ENCODE measurements at regions not wholly inside any gene's neighbourhood (a gene's known extent, or its start where the extent isn't known, plus 50 kb on each side); places are given as distances from the start of the nearest gene placed in this dataset.
A peak's percentile ranks its signal among the peaks of the same experiment; 100 is the strongest.

DNA sequence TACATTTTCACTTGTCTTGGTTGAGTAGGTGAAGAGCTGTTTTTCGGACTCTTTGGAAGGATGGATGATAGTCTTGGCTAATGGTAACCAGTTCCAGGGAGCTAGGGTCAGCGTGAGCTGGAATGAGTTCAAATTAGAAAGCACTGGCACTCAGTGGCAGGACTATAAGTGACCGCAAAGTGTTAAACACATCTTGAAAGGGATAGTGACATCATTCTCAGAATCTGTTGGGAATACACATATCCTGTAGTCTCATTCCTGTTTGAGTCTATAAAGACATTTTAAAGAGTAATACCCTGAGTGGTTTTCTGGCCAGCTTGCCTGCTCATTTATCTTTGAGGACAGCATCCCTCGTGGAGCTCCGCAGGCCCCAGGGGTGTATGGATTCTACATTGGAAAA, 56.7 kb upstream of the TMEM248 start:
- DNase-seq, result no peak

DNA sequence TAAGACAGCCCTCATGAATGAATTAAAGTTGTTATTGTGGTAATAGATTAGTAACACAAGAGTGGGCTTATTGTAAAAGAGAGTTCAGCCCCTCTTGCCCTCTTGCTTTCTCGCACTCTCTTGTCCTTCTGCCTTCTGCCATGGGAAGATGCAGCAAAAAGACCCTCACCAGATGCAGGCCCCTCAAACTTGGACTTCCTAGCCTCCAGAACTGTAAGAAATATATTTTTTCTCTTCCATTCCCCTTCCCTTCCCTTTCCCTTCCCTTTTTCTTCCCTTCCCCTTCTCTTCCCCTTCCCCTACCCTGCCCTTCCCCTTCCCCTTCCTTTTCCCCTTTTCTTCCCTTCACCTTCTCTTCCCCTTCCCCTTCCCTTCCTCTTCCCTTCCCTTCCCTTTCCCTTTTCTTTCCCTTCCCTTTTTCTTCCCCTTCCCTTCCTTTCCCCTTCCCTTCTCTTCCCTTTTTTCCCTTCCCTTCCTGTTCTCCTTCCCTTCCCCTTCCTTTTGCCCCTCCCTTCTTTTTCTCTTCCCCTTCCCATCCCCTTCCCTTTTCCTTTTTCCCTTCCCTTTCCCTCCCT, 55.6 kb upstream of the TMEM248 start:
- DNase-seq, result no peak

DNA sequence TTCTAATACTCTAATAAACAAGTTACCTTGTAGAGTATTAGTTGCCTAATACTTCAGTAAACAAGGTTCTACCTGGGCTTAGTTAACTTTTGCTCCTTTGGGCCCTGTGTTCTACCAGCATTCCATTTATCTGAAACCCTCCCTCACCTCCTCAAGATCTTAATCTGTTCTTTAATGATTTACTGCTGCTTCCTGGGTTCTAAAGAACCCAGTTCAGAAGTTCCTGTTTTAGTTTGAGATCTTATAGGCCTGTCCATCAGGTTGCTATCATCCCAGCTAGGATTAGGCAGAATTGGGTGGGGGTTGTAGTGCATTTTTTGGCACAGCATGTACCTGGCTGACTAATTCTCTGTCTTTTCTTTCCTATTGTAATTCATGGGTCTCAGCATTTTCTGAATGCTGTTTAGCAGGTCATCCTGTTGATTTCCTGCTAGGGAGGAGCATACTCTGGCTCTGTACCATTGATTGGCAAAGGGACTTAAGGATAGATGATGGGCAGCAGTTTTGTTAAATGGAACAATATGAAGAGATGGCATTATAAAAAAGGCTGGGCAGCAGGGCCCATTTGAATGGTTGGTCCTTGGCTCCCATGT, 53.7 kb upstream of the TMEM248 start:
- DNase-seq, result no peak

DNA sequence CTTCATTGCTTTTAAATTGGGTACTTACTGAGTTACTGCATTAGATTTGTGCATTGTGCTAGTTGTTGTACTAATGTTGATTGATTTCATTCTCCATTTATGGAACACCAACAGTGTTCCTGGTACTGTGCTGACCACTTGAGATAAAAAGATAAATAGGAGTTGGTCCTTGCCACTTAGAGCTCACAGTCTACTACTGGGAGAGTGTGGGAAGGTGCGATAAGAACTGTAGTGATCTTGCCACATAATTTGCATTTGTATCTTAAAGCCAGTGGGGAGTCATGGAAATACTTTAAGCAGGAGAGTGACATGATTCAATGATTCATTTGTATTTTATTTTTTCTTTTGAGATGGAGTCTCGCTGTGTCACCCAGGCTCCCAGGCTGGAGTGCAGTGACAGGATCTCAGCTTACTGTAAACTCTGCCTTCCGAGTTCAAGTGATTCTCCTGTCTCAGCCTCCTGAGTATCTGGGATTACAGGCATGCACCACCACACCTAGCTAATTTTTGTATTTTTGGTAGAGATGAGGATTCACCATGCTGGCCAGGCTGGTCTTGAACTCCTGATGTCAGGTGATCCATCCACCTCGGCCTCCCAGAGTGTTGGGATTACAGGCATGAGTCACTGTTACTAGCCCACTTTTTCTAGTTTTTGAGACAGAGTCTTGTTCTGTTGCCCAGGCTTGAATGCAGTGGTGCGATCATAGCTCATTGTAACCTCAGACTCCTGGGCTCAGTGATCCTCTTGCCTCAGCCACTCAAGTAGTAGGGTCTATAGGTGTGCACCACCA, 51.2 kb upstream of the TMEM248 start:
- DNase-seq, result peak; percentile 42

DNA sequence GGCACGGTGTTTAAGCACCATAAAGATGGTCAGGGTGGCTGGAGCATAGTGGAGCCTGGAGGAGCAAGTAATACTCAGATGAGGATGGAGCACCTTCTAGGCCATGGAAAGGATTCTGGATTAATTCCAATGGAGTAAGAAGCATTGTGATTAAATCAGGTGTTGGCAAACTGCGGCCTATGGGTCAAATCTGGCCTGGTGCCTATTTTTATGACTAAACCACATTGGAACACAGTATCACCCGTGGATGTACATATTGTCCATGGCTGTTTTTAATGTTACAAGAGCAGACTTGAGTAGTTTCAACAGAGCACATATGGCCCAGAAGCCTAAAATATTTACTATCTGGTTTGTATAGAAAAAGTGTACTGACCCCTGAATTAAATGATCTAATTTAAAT, 49.9 kb upstream of the TMEM248 start:
- DNase-seq, result no peak

Data from NCI-H187 treated with DMSO at 0.1 percent for 48 hours (cell line).